Hematopoietic multipotent progenitor cell treated with erythropoietin and hydrocortisone succinate and interleukin-3 and kit ligand, for 4 days (in vitro differentiated cells): ENCODE measurements at regions not wholly inside any gene's neighbourhood (a gene's known extent, or its start where the extent isn't known, plus 50 kb on each side); places are given as distances from the start of the nearest gene placed in this dataset.

Source experiments
- DNase-seq: peaks from one replicate; pipeline ENCODE4 v3.0.0-alpha.2; 2015

- DNase-seq: no peak
These were observed 399.0 kb downstream of the NKX6-1 start for GRCh38 chr4:84100071-84100470.

GRCh38 chr4:84099599-84099998 is 399.5 kb downstream of the NKX6-1 start:
- DNase-seq: no peak

- DNase-seq: no peak
These were observed 407.8 kb downstream of the NKX6-1 start for GRCh38 chr4:84091266-84091665.

- no peak for DNase-seq
These were observed 409.2 kb downstream of the NKX6-1 start for GRCh38 chr4:84089652-84090437.

- no peak for DNase-seq
These were observed 413.1 kb downstream of the NKX6-1 start for GRCh38 chr4:84085986-84086385.

- DNase-seq: no peak
These were observed 428.8 kb downstream of the NKX6-1 start for GRCh38 chr4:84070289-84070688.

- DNase-seq: no peak
These were observed 435.5 kb downstream of the NKX6-1 start for GRCh38 chr4:84063619-84064018.

- no peak for DNase-seq
These were observed 440.9 kb downstream of the NKX6-1 start for GRCh38 chr4:84058201-84058600.

GRCh38 chr4:84051639-84052038 is 447.5 kb downstream of the NKX6-1 start:
- DNase-seq: no peak

- no peak for DNase-seq
These were observed 448.0 kb downstream of the NKX6-1 start for GRCh38 chr4:84051089-84051488.

- no peak for DNase-seq
These were observed 449.1 kb downstream of the NKX6-1 start for GRCh38 chr4:84050015-84050414.

GRCh38 chr4:84046551-84046950 is 452.5 kb downstream of the NKX6-1 start:
- no peak for DNase-seq

- no peak for DNase-seq
These were observed 457.7 kb downstream of the NKX6-1 start for GRCh38 chr4:84041426-84041825.

GRCh38 chr4:84035568-84035967 is 463.5 kb downstream of the NKX6-1 start:
- DNase-seq: no peak

- no peak for DNase-seq
These were observed 466.7 kb downstream of the NKX6-1 start for GRCh38 chr4:84032372-84032771.

GRCh38 chr4:84031401-84031800 is 467.7 kb downstream of the NKX6-1 start:
- peak; percentile 4 for DNase-seq

GRCh38 chr4:84028340-84028739 is 470.8 kb downstream of the NKX6-1 start:
- no peak for DNase-seq

- no peak for DNase-seq
These were observed 474.7 kb downstream of the NKX6-1 start for GRCh38 chr4:84024405-84024804.

- DNase-seq: no peak
These were observed 476.5 kb downstream of the NKX6-1 start for GRCh38 chr4:84022564-84022963.

GRCh38 chr4:84019626-84020025 is 479.5 kb downstream of the NKX6-1 start:
- no peak for DNase-seq

GRCh38 chr4:84003046-84003445 is 467.1 kb downstream of the GPAT3 start:
- no peak for DNase-seq

- DNase-seq: no peak
These were observed 466.1 kb downstream of the GPAT3 start for GRCh38 chr4:84001876-84002569.

GRCh38 chr4:83996254-83996653 is 460.3 kb downstream of the GPAT3 start:
- DNase-seq: no peak

GRCh38 chr4:83993774-83994173 is 457.9 kb downstream of the GPAT3 start:
- peak; percentile 7 for DNase-seq

- no peak for DNase-seq
These were observed 453.9 kb downstream of the GPAT3 start for GRCh38 chr4:83989835-83990234.
